Mesenchymal stem cell (in vitro differentiated cells and primary cell): ENCODE measurements at regions not wholly inside any gene's neighbourhood (a gene's known extent, or its start where the extent isn't known, plus 50 kb on each side); places are given as distances from the start of the nearest gene placed in this dataset.

Experiments used
- DNase-seq: peaks from one replicate; pipeline ENCODE4 v3.0.0-alpha.2; 2013
- H2AFZ ChIP-seq: one replicate; pipeline ENCODE4 v1.6.1; 2013; ENCODE audit warnings: low read depth, mild to moderate bottlenecking, control low read depth, inconsistent platforms, low read length, moderate library complexity
- H2AK5ac ChIP-seq: 2 replicates; pipeline ENCODE4 v1.6.1; 2013; ENCODE audit warnings: low read length, moderate library complexity, mild to moderate bottlenecking, inconsistent platforms; ENCODE audit not compliant: severe bottlenecking
- H2BK120ac ChIP-seq: one replicate; pipeline ENCODE4 v1.6.1; 2013; ENCODE audit warnings: low read depth, mild to moderate bottlenecking, inconsistent platforms, low read length, moderate library complexity
- H2BK12ac ChIP-seq, 2 experiments: one replicate each; pipeline ENCODE4 v1.6.1; 2013; ENCODE audit warnings: inconsistent platforms in 2 of 2, low read length in 2 of 2, mild to moderate bottlenecking in 2 of 2, moderate library complexity in 2 of 2, control low read depth in 1 of 2
- H2BK15ac ChIP-seq: one replicate; pipeline ENCODE4 v1.6.1; 2013; ENCODE audit warnings: mild to moderate bottlenecking, low read depth, inconsistent platforms; ENCODE audit not compliant: poor library complexity, severe bottlenecking
- H2BK5ac ChIP-seq: 2 replicates; pipeline ENCODE4 v1.6.1; 2013; ENCODE audit warnings: low read depth, mild to moderate bottlenecking, low read length, control low read depth, inconsistent platforms; ENCODE audit not compliant: poor library complexity, severe bottlenecking
- H3K14ac ChIP-seq, 2 experiments: one replicate each; pipeline ENCODE4 v1.6.1; 2013; ENCODE audit warnings: inconsistent platforms in 2 of 2, low read length in 2 of 2, control low read depth in 1 of 2, mild to moderate bottlenecking in 1 of 2, moderate library complexity in 1 of 2
- H3K18ac ChIP-seq, 2 experiments: one replicate each; pipeline ENCODE4 v1.6.1; 2013; ENCODE audit warnings: inconsistent platforms in 2 of 2, low read length in 2 of 2, control low read depth in 1 of 2, low read depth in 1 of 2, mild to moderate bottlenecking in 1 of 2
- H3K23ac ChIP-seq, 2 experiments: one replicate each; pipeline ENCODE4 v1.6.1; 2013; ENCODE audit warnings: inconsistent platforms in 2 of 2, low read length in 2 of 2, mild to moderate bottlenecking in 2 of 2, moderate library complexity in 2 of 2, control low read depth in 1 of 2
- H3K27ac ChIP-seq: 2 replicates; pipeline ENCODE4 v1.5.1; 2013; ENCODE audit warnings: mild to moderate bottlenecking, moderate library complexity, low read length, control low read depth, inconsistent platforms; ENCODE audit not compliant: poor library complexity, severe bottlenecking
- H3K27me3 ChIP-seq, 2 experiments: 2 replicates each; pipeline versions ENCODE4 v1.6.1 to v1.7.0; 2013; ENCODE audit warnings: low read length in 2 of 2, mild to moderate bottlenecking in 2 of 2, moderate library complexity in 2 of 2, control low read depth in 1 of 2, inconsistent platforms in 1 of 2; ENCODE audit not compliant: control insufficient read depth in 1 of 2, insufficient read depth in 1 of 2
- H3K36me3 ChIP-seq, 2 experiments: 2 replicates each; pipeline versions ENCODE4 v1.6.1 to v1.7.0; 2013; ENCODE audit warnings: low read length in 2 of 2, control low read depth in 1 of 2, inconsistent platforms in 1 of 2, low read depth in 1 of 2, mild to moderate bottlenecking in 1 of 2; ENCODE audit not compliant: insufficient read depth in 2 of 2, control insufficient read depth in 1 of 2
- H3K4ac ChIP-seq, 2 experiments: one replicate each; pipeline ENCODE4 v1.6.1; 2013; ENCODE audit warnings: inconsistent platforms in 2 of 2, low read length in 2 of 2, mild to moderate bottlenecking in 2 of 2, moderate library complexity in 2 of 2, control low read depth in 1 of 2, low read depth in 1 of 2
- H3K4me1 ChIP-seq: 2 replicates; pipeline ENCODE4 v1.6.1; 2013; ENCODE audit warnings: low read depth, low read length, control low read depth; ENCODE audit not compliant: control insufficient read depth, insufficient read depth
- H3K4me2 ChIP-seq: 2 replicates; pipeline ENCODE4 v1.6.1; 2013; ENCODE audit warnings: low read length, mild to moderate bottlenecking, inconsistent platforms; ENCODE audit not compliant: poor library complexity, severe bottlenecking
- H3K4me3 ChIP-seq, 2 experiments: 2 replicates each; pipeline versions ENCODE4 v1.5.1 to v1.7.0; 2013; ENCODE audit warnings: low read length in 2 of 2, mild to moderate bottlenecking in 2 of 2, control low read depth in 1 of 2, low read depth in 1 of 2; ENCODE audit not compliant: insufficient read depth in 1 of 2
- H3K79me1 ChIP-seq: replicated peaks from 2 replicates; pipeline ENCODE4 v1.6.1; 2013; ENCODE audit warnings: mild to moderate bottlenecking, control low read depth, low read length, inconsistent platforms; ENCODE audit not compliant: poor library complexity, severe bottlenecking
- H3K9ac ChIP-seq: 2 replicates; pipeline ENCODE4 v1.7.0; 2013; ENCODE audit warnings: mild to moderate bottlenecking, low read length, moderate library complexity
- H3K9me3 ChIP-seq: 2 replicates; pipeline ENCODE4 v1.7.0; 2013; ENCODE audit warnings: mild to moderate bottlenecking, low read length; ENCODE audit not compliant: control insufficient read depth
- H4K8ac ChIP-seq: one replicate; pipeline ENCODE4 v1.6.1; 2013; ENCODE audit warnings: inconsistent platforms, mild to moderate bottlenecking, low read length, moderate library complexity
- H4K91ac ChIP-seq: one replicate; pipeline ENCODE4 v1.6.1; 2013; ENCODE audit warnings: mild to moderate bottlenecking, low read length, inconsistent platforms
- whole genome bisulfite sequencing: methylation state at CpG from one replicate; pipeline ENCODE4 v1.1.7; 2013; ENCODE audit warnings: mixed read lengths; 5-methylcytosine and 5-hydroxymethylcytosine counted together

DNA sequence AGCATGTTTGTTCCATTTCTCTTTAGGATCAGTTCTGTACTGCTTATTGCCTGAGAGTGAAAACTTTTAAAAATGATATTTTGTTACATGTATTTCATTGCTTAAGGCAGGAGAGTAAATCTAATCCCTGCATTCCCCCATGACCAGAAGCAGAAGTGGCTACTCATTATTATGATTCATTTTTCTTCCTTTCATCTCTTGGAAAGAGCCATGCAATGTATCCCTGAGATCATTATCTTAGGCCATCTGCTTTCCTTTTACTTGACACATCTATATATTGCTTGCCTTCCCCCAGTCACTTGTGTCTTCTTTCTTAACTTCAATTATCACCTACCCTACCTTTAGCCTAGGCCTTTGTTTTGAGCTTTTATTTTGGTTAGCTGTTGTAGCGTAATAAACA lies 430.4 kb upstream of the CHRM3 start:
- Histone ChIP-seq H3K36me3 (no peaks in the 10 kb centered on the region), H4K91ac (no peak overlapping the region), H3K27ac (no peak overlapping the region), H3K14ac (no peak overlapping the region), H3K4me2 (no peak overlapping the region), H3K79me1 (no peaks in the 10 kb centered on the region), H3K4me3 (no peak overlapping the region), H3K23ac (no peak overlapping the region), H3K18ac (no peak overlapping the region), H3K27me3 (no peaks in the 10 kb centered on the region), H2BK15ac (no peak overlapping the region), H4K8ac (no peak overlapping the region), H2BK12ac (no peak overlapping the region), H3K4me1 (no peaks in the 10 kb centered on the region), H3K9me3 (no peaks in the 10 kb centered on the region), H2BK120ac (no peak overlapping the region), H2AFZ (no peak overlapping the region), H3K4ac (no peak overlapping the region), H3K9ac (no peak overlapping the region), H2AK5ac (no peak overlapping the region), H2BK5ac (no peak overlapping the region)
- peak; percentile 6 for DNase-seq
- no CpG with 5 or more reads among the region's 1 CpG for WGBS

DNA sequence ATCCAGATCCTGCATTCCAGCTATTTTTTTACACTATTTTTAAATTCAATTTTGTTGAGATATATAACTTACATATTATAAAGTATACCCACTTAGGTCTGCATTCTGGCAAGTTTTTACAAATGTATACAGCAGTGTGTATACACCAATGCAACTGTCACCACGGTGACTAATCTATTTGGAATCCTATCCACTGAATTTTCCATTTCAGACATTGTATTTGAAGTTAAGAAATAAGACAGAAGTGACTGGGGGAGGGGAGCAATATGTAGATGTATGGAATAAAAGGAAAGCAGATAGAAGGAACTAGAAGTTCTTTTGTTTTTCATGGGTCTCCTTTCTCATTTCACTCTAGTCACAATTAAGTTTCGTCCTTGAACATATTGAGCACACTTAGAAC lies 431.5 kb upstream of the CHRM3 start:
- no peak overlapping the region for H4K8ac ChIP-seq
- no peak overlapping the region for H3K4me2 ChIP-seq
- no peak overlapping the region for H2AFZ ChIP-seq
- no peaks in the 10 kb centered on the region for H3K9me3 ChIP-seq
- H3K4me1 ChIP-seq: no peaks in the 10 kb centered on the region
- no CpG with 5 or more reads among the region's 2 CpGs for WGBS
- no peak overlapping the region for H3K27ac ChIP-seq
- H3K79me1 ChIP-seq: no peaks in the 10 kb centered on the region
- H3K14ac ChIP-seq: no peak overlapping the region
- no peak overlapping the region for H3K23ac ChIP-seq
- no peak overlapping the region for H3K9ac ChIP-seq
- peak; percentile 43 for DNase-seq
- H3K27me3 ChIP-seq: no peaks in the 10 kb centered on the region
- no peak overlapping the region for H2BK120ac ChIP-seq
- H4K91ac ChIP-seq: no peak overlapping the region
- no peak overlapping the region for H3K4ac ChIP-seq
- no peak overlapping the region for H3K4me3 ChIP-seq
- H2BK5ac ChIP-seq: no peak overlapping the region
- no peak overlapping the region for H2AK5ac ChIP-seq
- H3K18ac ChIP-seq: no peak overlapping the region
- H2BK15ac ChIP-seq: no peak overlapping the region
- H3K36me3 ChIP-seq: no peaks in the 10 kb centered on the region
- H2BK12ac ChIP-seq: no peak overlapping the region

DNA sequence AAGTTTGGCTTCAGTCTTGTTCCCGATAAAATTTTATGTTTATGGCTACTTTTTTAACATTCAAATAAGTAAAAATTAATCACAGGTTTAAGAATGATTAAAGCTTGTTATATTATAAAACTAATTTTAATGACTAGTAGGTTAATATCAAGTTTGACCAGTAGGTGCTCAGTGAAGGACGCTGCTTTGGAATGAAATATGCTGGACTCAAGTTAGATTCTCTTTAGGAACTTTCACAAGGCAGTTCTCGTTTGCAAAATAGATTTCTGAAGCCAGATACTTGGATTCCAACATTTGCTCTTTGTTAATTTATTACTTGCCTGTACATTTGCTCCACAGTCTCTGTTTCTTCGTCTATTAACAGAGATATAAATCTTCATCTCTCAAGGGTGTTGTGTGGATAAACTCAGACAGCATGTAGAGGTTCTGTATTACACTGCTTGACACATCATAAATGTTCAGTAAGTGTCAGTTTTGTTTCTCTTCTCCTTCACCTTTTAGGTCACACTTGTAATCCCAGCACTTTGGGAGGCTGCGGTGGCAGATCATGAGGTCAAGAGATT lies 432.8 kb upstream of the CHRM3 start:
- H2AK5ac ChIP-seq: no peak overlapping the region
- no peak overlapping the region for H2AFZ ChIP-seq
- no peak overlapping the region for H3K4me2 ChIP-seq
- H3K9me3 ChIP-seq: no peaks in the 10 kb centered on the region
- H3K23ac ChIP-seq: no peak overlapping the region
- H3K27ac ChIP-seq: no peak overlapping the region
- 77% methylated on average over 3 of the region's 5 CpGs for WGBS
- H2BK120ac ChIP-seq: no peak overlapping the region
- no peak overlapping the region for H4K91ac ChIP-seq
- no peak overlapping the region for H2BK15ac ChIP-seq
- H3K9ac ChIP-seq: no peak overlapping the region
- no peaks in the 10 kb centered on the region for H3K4me1 ChIP-seq
- H3K4me3 ChIP-seq: no peak overlapping the region
- H3K27me3 ChIP-seq: no peaks in the 10 kb centered on the region
- no peak overlapping the region for H3K4ac ChIP-seq
- no peak overlapping the region for H2BK12ac ChIP-seq
- H3K36me3 ChIP-seq: no peaks in the 10 kb centered on the region
- H3K18ac ChIP-seq: no peak overlapping the region
- DNase-seq: no peak
- no peak overlapping the region for H2BK5ac ChIP-seq
- H3K79me1 ChIP-seq: no peaks in the 10 kb centered on the region
- H4K8ac ChIP-seq: no peak overlapping the region
- no peak overlapping the region for H3K14ac ChIP-seq

DNA sequence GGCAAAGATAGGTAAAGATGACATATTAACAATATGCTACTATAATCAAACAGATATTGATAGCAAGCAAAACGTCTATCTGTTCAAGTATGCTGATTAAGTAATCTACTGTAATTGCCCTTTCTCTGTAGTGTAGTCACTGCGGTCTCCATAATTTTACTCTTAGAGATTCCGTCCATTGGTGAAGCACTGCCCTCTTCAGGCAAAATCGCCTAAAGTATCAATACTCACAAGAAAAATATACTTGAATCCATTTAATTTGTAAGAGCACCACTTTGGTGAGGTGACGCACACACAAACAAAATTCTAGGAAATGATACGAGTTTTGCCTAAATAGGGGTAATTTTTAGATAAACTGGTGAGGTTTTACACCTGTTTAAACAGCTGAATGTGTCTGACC lies 434.6 kb upstream of the CHRM3 start:
- Histone ChIP-seq H3K18ac (no peak overlapping the region), H3K9me3 (no peaks in the 10 kb centered on the region), H3K79me1 (no peaks in the 10 kb centered on the region), H3K4me2 (no peak overlapping the region), H3K23ac (no peak overlapping the region), H3K36me3 (no peaks in the 10 kb centered on the region), H3K9ac (no peak overlapping the region), H3K4me1 (no peaks in the 10 kb centered on the region), H2AFZ (no peak overlapping the region), H2BK15ac (no peak overlapping the region), H2AK5ac (no peak overlapping the region), H2BK5ac (no peak overlapping the region), H3K14ac (no peak overlapping the region), H3K27ac (no peak overlapping the region), H4K91ac (no peak overlapping the region), H3K4me3 (no peak overlapping the region), H3K27me3 (no peaks in the 10 kb centered on the region), H3K4ac (no peak overlapping the region), H4K8ac (no peak overlapping the region), H2BK12ac (no peak overlapping the region), H2BK120ac (no peak overlapping the region)
- WGBS: 34% methylated on average over 5 of the region's 6 CpGs
- peak; percentile 47 for DNase-seq
